KMS-11 (cell line): ENCODE measurements at regions not wholly inside any gene's neighbourhood (a gene's known extent, or its start where the extent isn't known, plus 50 kb on each side); places are given as distances from the start of the nearest gene placed in this dataset.

ENCODE experiments used
- H2AFZ ChIP-seq: fragments of 200-600 bp; sonication (generic); 2 replicates; pipeline ENCODE4 v1.6.1; 2016; ENCODE audit warnings: antibody characterized with exemption, mixed run types, low read depth
- H3K27ac ChIP-seq: fragments of 200-600 bp; sonication (generic); 2 replicates; pipeline ENCODE4 v1.6.1; 2016; ENCODE audit warnings: mild to moderate bottlenecking, mixed run types
- H3K27me3 ChIP-seq: fragments of 200-600 bp; sonication (generic); 2 replicates; pipeline ENCODE4 v1.6.1; 2017; ENCODE audit warnings: mild to moderate bottlenecking, low read depth, mixed run types, moderate library complexity; ENCODE audit not compliant: insufficient read depth
- H3K36me3 ChIP-seq: fragments of 200-600 bp; sonication (generic); 2 replicates; pipeline ENCODE4 v1.6.1; 2017; ENCODE audit warnings: mild to moderate bottlenecking, mixed run types; ENCODE audit not compliant: insufficient read depth
- H3K4me1 ChIP-seq: fragments of 200-600 bp; sonication (generic); 2 replicates; pipeline ENCODE4 v1.6.1; 2016; ENCODE audit warnings: mild to moderate bottlenecking, low read depth, mixed run types; ENCODE audit not compliant: poor library complexity, severe bottlenecking
- H3K4me2 ChIP-seq: fragments of 200-600 bp; sonication (generic); 2 replicates; pipeline ENCODE4 v1.7.0; 2016; ENCODE audit warnings: mild to moderate bottlenecking, mixed run types
- H3K4me3 ChIP-seq: fragments of 200-600 bp; sonication (generic); IDR thresholded peaks from 2 replicates; pipeline ENCODE4 v1.6.1; 2017; ENCODE audit warnings: low read depth, low read length, mixed read lengths; ENCODE audit not compliant: insufficient read depth
- H3K79me2 ChIP-seq: fragments of 200-600 bp; sonication (generic); 2 replicates; pipeline ENCODE4 v1.6.1; 2016; ENCODE audit warnings: low read depth, mixed run types; ENCODE audit not compliant: insufficient read depth
- H3K9ac ChIP-seq: fragments of 200-600 bp; sonication (generic); 2 replicates; pipeline ENCODE4 v1.6.1; 2016; ENCODE audit warnings: mild to moderate bottlenecking, mixed run types
- H4K20me1 ChIP-seq: fragments of 200-600 bp; sonication (generic); 2 replicates; pipeline ENCODE4 v1.6.1; 2016; ENCODE audit warnings: mild to moderate bottlenecking, mixed run types; ENCODE audit not compliant: insufficient read depth
- CTCF ChIP-seq: fragments of 200-600 bp; sonication (generic); conservative IDR thresholded peaks from 2 replicates; pipeline ENCODE4 v1.6.1; 2017; ENCODE audit warnings: low read depth, mild to moderate bottlenecking, antibody characterized with exemption, low read length, moderate library complexity, mixed read lengths

DNA sequence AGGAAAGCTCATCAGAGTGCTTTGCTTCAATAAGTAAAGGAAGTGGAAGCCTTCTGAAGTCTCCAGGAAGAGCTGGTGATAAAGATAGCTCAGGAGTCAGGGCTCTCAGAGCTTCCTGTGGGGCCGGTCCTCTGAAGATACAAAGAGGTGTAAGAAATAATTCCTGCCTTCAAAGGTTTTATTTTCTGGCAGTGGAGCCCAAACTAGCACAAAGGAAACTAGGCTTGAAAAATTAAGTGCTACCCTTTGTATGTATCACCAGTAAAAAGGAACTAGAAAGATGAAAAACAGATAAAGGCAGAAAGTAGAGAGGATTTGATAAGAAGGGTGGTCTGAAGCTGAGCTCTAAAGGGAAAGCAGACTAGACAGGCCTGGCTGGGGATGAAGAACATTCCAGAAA, 204.1 kb upstream of the SASH1 start:
- no peak overlapping the region for H2AFZ ChIP-seq
- no peak overlapping the region for H3K4me2 ChIP-seq
- H3K27me3 ChIP-seq, result no peaks in the 10 kb centered on the region
- H3K79me2 ChIP-seq, result no peaks in the 10 kb centered on the region
- H3K36me3 ChIP-seq, result no peaks in the 10 kb centered on the region
- no peak for TF ChIP-seq CTCF
- H3K4me1 ChIP-seq, result no peaks in the 10 kb centered on the region
- H3K4me3 ChIP-seq, result no peak overlapping the region
- H3K9ac ChIP-seq, result no peak overlapping the region
- no peaks in the 10 kb centered on the region for H4K20me1 ChIP-seq
- H3K27ac ChIP-seq, result no peak overlapping the region

GRCh38 chr6:148140772-148141557, 201.7 kb upstream of the SASH1 start:
- Histone ChIP-seq H3K9ac (no peak overlapping the region), H3K27me3 (no peaks in the 10 kb centered on the region), H4K20me1 (no peaks in the 10 kb centered on the region), H3K4me2 (no peak overlapping the region), H3K4me3 (no peak overlapping the region), H2AFZ (no peak overlapping the region), H3K4me1 (no peaks in the 10 kb centered on the region), H3K79me2 (no peaks in the 10 kb centered on the region), H3K36me3 (no peaks in the 10 kb centered on the region), H3K27ac (no peak overlapping the region)
- TF ChIP-seq CTCF, result no peak

- Histone ChIP-seq H2AFZ (no peak overlapping the region), H3K4me2 (no peak overlapping the region), H3K27ac (no peak overlapping the region), H3K4me1 (no peaks in the 10 kb centered on the region), H4K20me1 (no peaks in the 10 kb centered on the region), H3K36me3 (no peaks in the 10 kb centered on the region), H3K27me3 (no peaks in the 10 kb centered on the region), H3K9ac (no peak overlapping the region), H3K4me3 (no peak overlapping the region), H3K79me2 (no peaks in the 10 kb centered on the region)
- TF ChIP-seq CTCF, result no peak
Measured at GRCh38 chr6:148142821-148143220, 199.8 kb upstream of the SASH1 start.

DNA sequence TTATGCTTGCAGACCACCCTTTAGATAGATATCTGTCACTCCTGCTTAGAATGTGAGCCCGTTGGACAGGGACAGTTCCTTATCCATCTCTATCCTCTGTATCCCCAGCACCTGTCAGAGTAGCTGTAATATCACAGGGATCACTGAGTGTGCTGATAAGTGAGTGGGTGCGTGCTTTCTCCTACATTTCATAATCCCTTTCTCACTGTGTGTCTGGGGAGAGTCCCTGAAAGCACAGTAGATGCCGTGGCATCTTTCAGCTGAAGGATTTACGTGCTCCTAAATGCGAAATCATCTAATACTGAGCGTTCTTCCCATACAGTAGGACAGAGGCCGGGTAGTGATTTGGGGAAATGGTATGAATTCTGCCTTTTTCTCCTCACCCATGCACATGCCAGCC, 198.9 kb upstream of the SASH1 start:
- no peaks in the 10 kb centered on the region for H3K36me3 ChIP-seq

More for the DNA sequence above, 198.9 kb upstream of the SASH1 start:
- Histone ChIP-seq H3K4me3 (no peak overlapping the region), H4K20me1 (no peaks in the 10 kb centered on the region), H3K79me2 (no peaks in the 10 kb centered on the region), H3K27me3 (no peaks in the 10 kb centered on the region), H3K4me2 (no peak overlapping the region), H3K4me1 (no peaks in the 10 kb centered on the region), H3K9ac (no peak overlapping the region), H2AFZ (no peak overlapping the region), H3K27ac (no peak overlapping the region)
- TF ChIP-seq CTCF, result no peak
